Body of pancreas (tissue), 4 donors: ENCODE measurements at regions not wholly inside any gene's neighbourhood (a gene's known extent, or its start where the extent isn't known, plus 50 kb on each side); places are given as distances from the start of the nearest gene placed in this dataset.

ENCODE experiments used
- CTCF ChIP-seq, 7 experiments: fragments of 450-650 bp in 4 of 7; fragments of 200-600 bp in 3 of 7; sonication (generic) in 3 of 7; IDR thresholded peaks; one replicate each; pipeline ENCODE4 v1.5.1; 2016 to 2019; ENCODE audit warnings: antibody characterized with exemption in 7 of 7
- POLR2A ChIP-seq, 3 donors: fragments of 450-650 bp; IDR thresholded peaks; one replicate each; pipeline ENCODE4 v1.6.1; 2016; ENCODE audit warnings: antibody characterized with exemption in 3 of 3, mild to moderate bottlenecking in 2 of 3

- TF ChIP-seq CTCF (IDR thresholded peaks at IDR 0.05) (no peak), POLR2A (IDR thresholded peaks at IDR 0.05) (no peak)
Observed at GRCh38 chr3:11903047-11903446, 56.4 kb upstream of the TAMM41 start.
